ENCODE measurements at regions not wholly inside any gene's neighbourhood (a gene's known extent, or its start where the extent isn't known, plus 50 kb on each side); places are given as distances from the start of the nearest gene placed in this dataset.
"Not testable (repeated sequence)": the region's sequence is repeated elsewhere in the genome, so short reads cannot be mapped to it uniquely, and the experiment has no call there.

- not testable (repeated sequence) for DNase-seq
These were observed 125.5 kb downstream of the HAUS1 start for GRCh38 chr18:46229641-46230040.

DNA sequence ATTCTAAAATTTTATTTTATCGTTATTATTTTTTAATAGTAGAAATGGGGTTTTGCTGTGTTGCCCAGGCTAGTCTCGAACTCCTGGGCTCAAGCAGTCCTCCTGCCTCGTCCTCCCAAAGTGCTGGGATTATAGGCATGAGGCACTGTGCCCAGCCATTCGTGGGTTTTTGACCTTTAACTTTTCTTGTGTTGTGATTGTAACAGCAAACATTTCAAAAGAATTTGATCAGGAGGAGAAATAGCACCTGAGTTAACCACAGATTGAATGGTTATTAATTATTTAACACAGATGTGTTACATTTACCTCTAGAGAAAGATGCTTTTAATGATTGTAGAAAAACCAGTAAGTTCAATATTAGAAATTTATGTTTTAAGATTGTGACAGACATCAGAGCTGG, 132.0 kb downstream of the HAUS1 start:
- no peak for DNase-seq

DNA sequence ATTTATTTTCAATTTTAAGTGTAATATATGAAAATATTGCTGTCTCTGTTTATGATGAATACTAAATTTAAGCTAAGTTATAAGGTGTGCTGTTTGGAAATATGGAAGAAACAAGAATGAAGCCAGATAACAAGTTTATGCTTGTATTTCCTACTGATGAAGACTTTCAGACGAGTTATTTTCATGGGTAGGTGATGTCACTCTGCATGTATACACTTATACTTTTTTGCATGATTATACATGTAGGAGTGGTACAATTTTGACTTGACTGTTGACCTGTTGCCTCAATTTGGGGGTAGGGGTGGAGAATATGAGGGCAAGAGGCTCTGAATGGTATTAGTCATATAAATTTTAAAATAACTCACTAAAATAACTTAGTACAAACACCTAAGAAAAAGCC, 133.7 kb downstream of the HAUS1 start:
- no peak for DNase-seq

DNA sequence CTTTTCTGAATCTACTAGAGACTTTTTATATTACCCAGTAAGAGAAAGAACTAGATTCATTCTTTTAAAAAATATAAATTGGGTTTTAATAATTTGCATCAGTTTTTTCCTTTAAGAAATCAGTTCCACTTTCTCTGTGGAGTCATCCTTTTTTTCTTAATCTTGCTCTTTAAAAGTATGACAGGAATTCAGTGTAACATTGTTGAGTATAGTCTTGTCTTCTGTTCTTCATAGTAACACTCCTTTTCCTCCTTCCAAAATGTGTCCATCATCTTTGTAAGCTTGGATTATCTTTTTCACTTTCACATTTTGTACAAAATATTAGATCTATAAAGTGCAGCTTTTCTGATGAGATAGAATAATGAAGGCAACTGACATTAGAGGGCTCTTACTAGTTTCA, 135.4 kb downstream of the HAUS1 start:
- no peak for DNase-seq

GRCh38 chr18:46239998-46240397, 135.8 kb downstream of the HAUS1 start:
- DNase-seq: no peak

DNA sequence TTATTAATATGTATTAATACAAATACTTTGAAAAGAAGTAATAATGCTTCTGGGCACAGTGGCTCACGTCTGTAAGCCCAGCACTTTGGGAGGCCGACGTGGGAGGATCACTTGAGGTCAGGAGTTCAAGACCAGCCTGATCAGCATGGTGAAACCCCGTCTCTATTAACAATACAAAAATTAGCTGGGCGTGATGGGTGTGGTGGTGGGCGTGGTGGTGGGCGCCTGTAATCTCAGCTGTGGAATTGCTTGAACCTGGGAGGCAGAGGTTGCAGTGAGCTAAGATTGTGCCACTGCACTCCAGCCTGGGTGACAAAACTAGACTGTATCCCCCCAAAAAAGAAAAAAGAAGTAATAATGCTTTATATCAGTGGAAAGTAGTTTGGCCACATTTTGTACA, 137.2 kb downstream of the HAUS1 start:
- DNase-seq: not testable (repeated sequence)

DNA sequence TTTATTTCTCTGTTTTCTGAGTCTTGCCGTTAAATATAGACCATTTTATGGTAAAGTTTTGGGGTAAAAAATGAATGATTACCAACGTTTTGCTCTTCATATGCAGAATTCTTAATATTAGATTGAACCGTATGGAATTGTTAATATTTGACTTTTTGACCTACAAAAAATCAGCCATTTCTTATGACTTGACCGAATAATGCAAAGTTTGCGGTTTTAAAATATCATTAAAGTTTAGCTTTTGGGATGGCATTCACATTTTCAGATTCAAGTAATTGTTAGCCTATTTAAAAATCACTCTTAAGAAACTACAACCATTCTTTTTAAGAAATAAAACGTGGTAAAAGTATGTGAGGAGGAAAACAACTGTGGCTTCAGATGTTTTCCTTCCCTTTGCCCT, 138.0 kb downstream of the HAUS1 start:
- no peak for DNase-seq

- no peak for DNase-seq
These were observed 138.9 kb downstream of the HAUS1 start for GRCh38 chr18:46243095-46243494.

DNA sequence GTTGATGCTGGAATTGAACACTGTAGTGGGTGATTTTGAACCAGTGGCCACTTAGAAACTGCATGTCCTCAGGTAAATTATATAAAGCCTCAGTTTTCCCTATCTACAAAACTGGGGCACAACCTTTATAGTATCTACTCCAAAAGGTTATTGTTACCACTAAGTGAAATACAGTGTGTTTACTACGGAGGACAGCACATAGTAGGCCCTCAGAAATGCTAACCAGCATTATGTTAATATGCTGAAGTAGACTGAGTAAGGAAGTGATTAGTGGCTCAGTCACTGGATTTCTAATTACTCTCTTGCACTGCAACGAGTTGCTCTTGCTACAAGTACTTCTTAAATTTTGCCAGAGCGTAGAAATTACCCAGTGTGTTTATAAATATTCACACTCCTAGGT, 139.5 kb downstream of the HAUS1 start:
- no peak for DNase-seq

GRCh38 chr18:46246101-46246500, 141.9 kb downstream of the HAUS1 start:
- no peak for DNase-seq

DNA sequence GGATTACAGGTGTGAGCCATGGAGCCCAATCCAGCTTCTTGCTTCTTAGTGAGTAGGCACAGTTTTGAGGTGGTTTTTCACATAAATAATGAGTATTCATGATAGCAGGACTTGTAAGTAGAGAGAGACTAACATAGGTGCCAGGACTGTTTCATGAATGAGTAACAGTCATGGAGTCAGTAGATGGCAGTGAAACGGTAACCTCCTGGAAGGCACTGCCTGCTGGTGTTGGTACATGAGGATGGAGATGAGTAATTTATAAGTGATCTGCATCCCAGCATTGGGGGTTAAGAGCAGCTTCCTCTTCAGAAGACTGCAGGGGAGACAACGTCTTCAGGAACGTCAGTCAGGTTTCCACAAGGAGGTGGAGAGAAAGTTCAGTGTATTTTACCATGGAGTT, 143.8 kb downstream of the HAUS1 start:
- DNase-seq: no peak

DNA sequence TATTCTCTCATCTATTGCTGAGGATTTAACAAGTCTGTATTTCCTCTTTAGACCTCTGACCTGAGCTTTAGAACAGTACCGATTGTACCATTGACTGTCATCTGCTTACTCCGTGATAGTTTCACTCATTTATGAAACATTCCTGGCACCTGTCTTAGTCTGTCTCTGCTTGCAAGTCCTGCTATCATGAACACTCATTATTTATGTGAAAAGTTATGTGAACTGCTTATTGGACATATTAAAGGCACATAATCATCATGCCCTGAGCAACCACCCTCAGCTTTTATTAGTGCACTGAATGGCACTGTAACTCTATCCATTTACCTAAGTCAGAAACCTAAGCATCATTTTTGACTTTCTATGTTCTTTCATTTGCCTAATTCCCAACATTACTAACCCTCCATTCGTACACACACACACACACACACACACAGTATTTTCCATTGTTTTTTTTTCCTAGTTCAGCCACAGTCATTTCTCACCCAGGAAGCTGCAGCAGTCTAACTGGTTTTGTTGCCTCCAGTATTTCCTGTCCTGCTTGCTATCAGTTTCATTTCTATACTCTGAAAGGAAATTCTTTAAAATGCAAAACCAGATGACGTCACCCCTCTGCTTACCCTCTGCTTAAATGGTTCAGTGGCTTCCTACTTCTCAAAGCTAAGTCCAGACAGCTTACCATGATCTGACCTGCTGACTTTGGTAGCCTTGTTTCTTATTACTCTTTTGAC, 146.1 kb downstream of the HAUS1 start:
- peak; percentile 92 to 93 for DNase-seq

- no peak for DNase-seq
These were observed 146.6 kb downstream of the HAUS1 start for GRCh38 chr18:46250812-46251173.

DNA sequence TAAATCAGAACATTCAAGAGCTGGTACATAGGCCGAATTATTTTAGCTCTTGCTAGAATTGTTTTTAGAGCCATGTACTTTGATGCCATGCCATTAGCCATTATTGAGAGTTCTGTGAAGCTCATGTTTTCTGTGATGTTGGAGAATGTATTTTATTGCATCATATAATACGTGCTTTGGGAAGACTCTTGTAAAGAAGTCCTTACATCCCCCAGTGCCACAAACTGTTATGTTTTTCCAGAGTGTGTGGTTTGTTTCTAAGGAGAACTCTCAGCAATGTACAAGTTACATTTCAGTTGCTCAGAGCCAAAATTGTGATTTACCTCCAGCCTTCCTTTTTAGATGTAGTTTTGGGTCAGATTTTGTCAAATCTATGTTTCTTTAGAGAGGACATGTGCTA, 148.6 kb downstream of the HAUS1 start:
- DNase-seq: no peak

- DNase-seq: no peak
These were observed 149.3 kb downstream of the HAUS1 start for GRCh38 chr18:46253498-46253897.

DNA sequence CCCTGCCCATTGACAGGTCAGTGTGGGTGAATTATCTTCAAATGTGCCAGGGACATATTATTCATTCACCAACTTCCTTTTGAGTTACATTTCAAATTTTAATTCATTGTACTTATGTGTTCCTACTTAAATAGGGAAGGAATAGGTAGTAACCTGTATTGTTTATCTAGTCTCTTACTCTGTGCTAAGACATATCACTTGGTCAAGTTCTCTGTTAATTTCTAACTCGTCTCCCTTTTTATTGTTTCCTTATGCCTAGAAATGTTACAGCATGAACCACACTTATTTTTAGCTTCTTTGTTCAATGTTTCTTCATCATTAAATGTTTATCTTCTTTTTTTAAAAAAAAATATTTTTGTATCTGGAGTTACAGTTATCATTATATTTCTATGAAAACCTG, 151.9 kb downstream of the HAUS1 start:
- DNase-seq: no peak

DNA sequence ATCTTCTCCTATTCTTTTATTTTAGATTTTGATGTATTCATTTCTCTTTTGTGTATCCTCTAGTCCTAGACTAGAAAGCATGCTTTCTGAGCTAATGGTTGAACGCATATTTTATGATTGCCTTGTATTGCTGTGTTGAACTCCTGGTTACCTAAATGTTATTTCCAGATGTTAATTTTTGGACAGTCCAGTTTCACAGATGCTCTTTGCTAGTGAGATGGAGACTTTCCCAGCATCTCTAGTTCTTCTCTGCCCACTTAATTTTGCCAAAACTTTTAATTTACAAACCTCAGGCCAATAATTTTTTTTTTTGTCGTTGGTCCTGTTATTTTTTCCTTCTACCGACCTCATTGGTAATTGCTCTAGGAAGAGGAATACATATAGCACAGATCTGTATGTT, 153.2 kb downstream of the HAUS1 start:
- DNase-seq: no peak

DNA sequence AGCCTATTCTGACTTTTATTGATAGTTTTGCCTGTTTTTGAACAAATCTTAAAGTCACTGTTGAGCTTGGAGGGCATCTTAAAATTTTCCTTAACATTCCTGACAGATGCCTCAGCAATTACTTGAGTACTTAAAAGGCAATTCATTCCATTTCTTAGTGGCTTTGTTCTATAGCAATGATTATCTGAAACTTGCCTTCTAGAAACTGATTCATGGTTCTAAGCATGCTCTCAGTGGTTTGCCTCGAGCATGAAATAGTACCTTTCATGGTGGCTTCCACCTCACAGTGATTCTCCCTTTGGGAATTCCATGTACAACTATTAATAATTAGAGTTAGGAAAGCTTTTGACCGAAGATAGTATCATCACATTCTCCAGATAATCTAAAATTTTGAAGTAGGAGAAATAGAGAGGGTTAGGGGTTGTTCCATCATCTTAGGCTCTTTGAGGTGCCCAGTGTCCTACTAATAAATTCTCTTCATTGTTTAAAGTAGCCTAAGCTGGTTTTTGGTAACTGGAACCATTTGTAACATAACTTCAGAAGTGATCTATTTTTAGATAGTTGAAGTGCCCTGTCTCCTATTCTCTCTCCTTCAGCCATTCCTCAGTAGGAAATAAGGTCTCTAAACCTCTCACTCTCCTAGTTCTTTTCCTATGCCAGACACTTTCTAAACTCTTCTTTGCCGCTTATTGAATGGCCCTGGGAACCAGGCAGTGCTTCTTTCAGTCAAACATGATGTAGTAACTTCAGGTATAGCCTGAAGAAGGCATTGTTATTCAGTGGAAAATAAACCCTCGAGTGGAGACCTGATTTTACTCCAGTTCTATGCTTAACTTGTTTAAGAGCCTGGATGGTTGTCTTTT, 156.1 kb downstream of the HAUS1 start:
- DNase-seq: no peak

GRCh38 chr18:46260879-46261143, 156.6 kb downstream of the HAUS1 start:
- DNase-seq: no peak

- DNase-seq: no peak
These were observed 157.6 kb downstream of the HAUS1 start for GRCh38 chr18:46261799-46262198.

GRCh38 chr18:46262856-46263255, 158.7 kb downstream of the HAUS1 start:
- no peak for DNase-seq

- no peak for DNase-seq
These were observed 160.1 kb downstream of the HAUS1 start for GRCh38 chr18:46264255-46264654.

- no peak for DNase-seq
These were observed 161.3 kb downstream of the HAUS1 start for GRCh38 chr18:46265196-46266156.

DNA sequence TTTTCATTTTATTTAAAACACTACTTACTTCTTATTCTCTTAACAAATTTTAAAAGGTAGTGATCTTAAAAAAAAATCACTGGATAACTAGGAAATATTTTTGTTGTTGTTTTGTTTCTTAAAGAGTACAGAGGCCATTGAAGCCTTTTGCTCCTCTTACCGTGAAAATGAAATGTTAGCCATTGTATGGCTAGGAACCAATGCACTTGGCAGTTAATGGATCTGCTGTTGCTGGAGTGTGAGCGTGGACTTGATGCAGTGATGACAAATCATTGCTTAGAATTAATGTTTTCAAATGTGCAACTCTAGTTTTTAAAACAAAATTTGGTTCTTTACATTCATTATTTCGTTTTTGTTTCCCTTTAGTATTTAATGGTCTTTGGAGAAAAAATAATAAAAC, 162.3 kb downstream of the HAUS1 start:
- no peak for DNase-seq

Measured in Kasumi-1 (cell line).